CD14-positive monocyte (primary cell): ENCODE measurements at regions not wholly inside any gene's neighbourhood (a gene's known extent, or its start where the extent isn't known, plus 50 kb on each side); places are given as distances from the start of the nearest gene placed in this dataset.

ENCODE experiments used
- DNase-seq, 3 donors: peaks; one replicate each; pipeline ENCODE4 v3.0.0-alpha.2; 2011 to 2022
- H2AFZ ChIP-seq: 2 replicates; pipeline ENCODE4 v1.6.0; 2012; ENCODE audit warnings: mild to moderate bottlenecking, low read depth, low read length, inconsistent platforms; ENCODE audit not compliant: insufficient read depth, poor library complexity, severe bottlenecking
- H3K27ac ChIP-seq, 2 donors: 1 replicate in 1 of 2; 2 replicates in 1 of 2; pipeline ENCODE4 v1.5.1; 2012 to 2013; ENCODE audit warnings: low read length in 2 of 2, control low read depth in 1 of 2, inconsistent platforms in 1 of 2, low read depth in 1 of 2, mild to moderate bottlenecking in 1 of 2
- H3K27me3 ChIP-seq, 2 donors: one replicate each; pipeline versions ENCODE4 v1.6.0 to v1.6.1; 2011 to 2013; ENCODE audit warnings: low read length in 2 of 2; ENCODE audit not compliant: control insufficient read depth in 2 of 2, insufficient read depth in 2 of 2
- H3K36me3 ChIP-seq, 2 donors: replicated peaks in 1 of 2; 1 replicate in 1 of 2; 2 replicates in 1 of 2; pipeline versions ENCODE4 v1.5.1 to v1.6.1; 2012 to 2013; ENCODE audit warnings: low read length in 2 of 2, control low read depth in 1 of 2, inconsistent platforms in 1 of 2, mild to moderate bottlenecking in 1 of 2; ENCODE audit not compliant: insufficient read depth in 2 of 2, control insufficient read depth in 1 of 2
- H3K4me1 ChIP-seq, 2 donors: 1 replicate in 1 of 2; 2 replicates in 1 of 2; pipeline versions ENCODE4 v1.5.1 to v1.6.1; 2012 to 2013; ENCODE audit warnings: low read length in 2 of 2, control low read depth in 1 of 2, inconsistent platforms in 1 of 2, mild to moderate bottlenecking in 1 of 2, moderate library complexity in 1 of 2; ENCODE audit not compliant: insufficient read depth in 2 of 2, control insufficient read depth in 1 of 2
- H3K4me2 ChIP-seq: replicated peaks from 2 replicates; pipeline ENCODE3; 2012; ENCODE audit warnings: low read length, moderate library complexity, mild to moderate bottlenecking; ENCODE audit not compliant: poor library complexity, severe bottlenecking; ENCODE audit errors: extremely low read depth
- H3K4me3 ChIP-seq, 3 experiments: fragments of 200-600 bp in 1 of 3; sonication (generic) in 1 of 3; replicated peaks in 1 of 3; 1 replicate in 2 of 3; 2 replicates in 1 of 3; pipeline ENCODE4 v1.5.1; 2011 to 2013; ENCODE audit warnings: low read length in 3 of 3, mild to moderate bottlenecking in 3 of 3, control low read depth in 2 of 3, low read depth in 2 of 3, inconsistent platforms in 1 of 3, moderate library complexity in 1 of 3
- H3K79me2 ChIP-seq: 2 replicates; pipeline ENCODE4 v1.6.0; 2012; ENCODE audit warnings: mild to moderate bottlenecking, control low read depth, inconsistent platforms, low read length, moderate library complexity; ENCODE audit not compliant: insufficient read depth
- H3K9ac ChIP-seq: 2 replicates; pipeline ENCODE4 v1.6.0; 2017; ENCODE audit warnings: low read length, mild to moderate bottlenecking; ENCODE audit not compliant: insufficient read depth, poor library complexity, severe bottlenecking
- H3K9me3 ChIP-seq, 2 donors: replicated peaks in 1 of 2; 1 replicate in 1 of 2; 2 replicates in 1 of 2; pipeline versions ENCODE4 v1.5.1 to v1.6.1; 2012 to 2013; ENCODE audit warnings: low read length in 2 of 2, control low read depth in 1 of 2; ENCODE audit not compliant: control insufficient read depth in 1 of 2, insufficient read depth in 1 of 2
- H4K20me1 ChIP-seq: 2 replicates; pipeline ENCODE4 v1.6.0; 2012; ENCODE audit warnings: mild to moderate bottlenecking, low read length, control low read depth, moderate library complexity; ENCODE audit not compliant: insufficient read depth
- H3K27ac Mint-ChIP-seq, 7 donors: one replicate each; pipeline ENCODE4 v1.8.0; 2020; ENCODE audit warnings: mild to moderate bottlenecking in 7 of 7, mixed read lengths in 7 of 7, moderate library complexity in 6 of 7, inconsistent platforms in 2 of 7
- H3K27me3 Mint-ChIP-seq, 3 donors: one replicate each; pipeline ENCODE4 v1.8.0; 2021 to 2022; ENCODE audit warnings: low read depth in 3 of 3, mild to moderate bottlenecking in 3 of 3, mixed read lengths in 3 of 3, moderate library complexity in 3 of 3, inconsistent platforms in 1 of 3
- H3K36me3 Mint-ChIP-seq, 2 donors: one replicate each; pipeline ENCODE4 v1.8.0; 2020; ENCODE audit warnings: mixed read lengths in 2 of 2, inconsistent platforms in 1 of 2, mild to moderate bottlenecking in 1 of 2
- H3K4me1 Mint-ChIP-seq: one replicate; pipeline ENCODE4 v1.8.0; 2020; ENCODE audit warnings: mild to moderate bottlenecking, mixed read lengths
- H3K4me3 Mint-ChIP-seq, 2 donors: one replicate each; pipeline ENCODE4 v1.8.0; 2020; ENCODE audit warnings: mild to moderate bottlenecking in 2 of 2, mixed read lengths in 2 of 2, moderate library complexity in 1 of 2
- H3K9me3 Mint-ChIP-seq, 7 donors: one replicate each; pipeline ENCODE4 v1.8.0; 2020 to 2022; ENCODE audit warnings: mixed read lengths in 7 of 7, mild to moderate bottlenecking in 6 of 7, moderate library complexity in 6 of 7, inconsistent platforms in 2 of 7
- CTCF ChIP-seq: fragments of 200-600 bp; IDR thresholded peaks from one replicate; pipeline ENCODE4 v1.8.0; 2022; ENCODE audit warnings: antibody characterized with exemption, mild to moderate bottlenecking
- WGBS: methylation state at CpG from one replicate; pipeline ENCODE4 v1.1.5; 2013; ENCODE audit warnings: missing lambda C conversion rate; ENCODE audit not compliant: insufficient coverage; 5-methylcytosine and 5-hydroxymethylcytosine counted together
- intact Hi-C, 2 donors: fragments of 100-400 bp; cut with micrococcal nuclease; formaldehyde crosslinking; loops; one replicate each; pipeline versions ENCODE4 v1.15.0 to v1.15.1; 2023

DNA sequence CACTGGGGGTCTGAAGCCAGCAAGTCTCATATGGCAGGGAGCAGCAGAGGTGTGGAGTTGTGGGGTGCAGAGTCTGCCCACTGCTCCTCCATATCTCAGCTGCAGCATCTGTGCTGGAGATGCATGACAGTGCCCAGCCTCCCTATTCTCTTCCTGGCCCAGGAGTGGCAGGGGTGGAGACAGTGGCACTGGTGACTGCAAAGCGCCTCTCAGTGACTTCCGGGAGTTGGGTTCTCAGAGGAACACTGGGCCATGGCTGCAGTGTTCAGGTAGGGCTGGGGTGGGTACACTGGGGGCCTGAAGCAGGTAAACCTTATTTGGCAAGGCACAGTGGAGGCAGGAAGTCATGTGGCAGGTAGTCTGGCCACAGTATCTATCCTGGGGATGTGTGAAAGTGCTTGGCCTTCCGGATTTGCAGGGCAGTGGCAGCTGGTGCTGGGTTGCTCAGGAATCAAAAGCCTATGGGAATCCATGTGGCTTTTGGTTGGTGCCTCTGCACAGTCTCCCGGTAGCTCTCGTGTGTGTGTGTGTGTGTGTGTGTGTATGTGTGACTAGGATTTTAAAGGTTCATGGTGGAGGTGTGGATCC lies 60.3 kb upstream of the THUMPD2 start:
- no peak overlapping the region for H3K27ac Mint-ChIP-seq
- 94% methylated on average over 3 of the region's 5 CpGs for WGBS

DNA sequence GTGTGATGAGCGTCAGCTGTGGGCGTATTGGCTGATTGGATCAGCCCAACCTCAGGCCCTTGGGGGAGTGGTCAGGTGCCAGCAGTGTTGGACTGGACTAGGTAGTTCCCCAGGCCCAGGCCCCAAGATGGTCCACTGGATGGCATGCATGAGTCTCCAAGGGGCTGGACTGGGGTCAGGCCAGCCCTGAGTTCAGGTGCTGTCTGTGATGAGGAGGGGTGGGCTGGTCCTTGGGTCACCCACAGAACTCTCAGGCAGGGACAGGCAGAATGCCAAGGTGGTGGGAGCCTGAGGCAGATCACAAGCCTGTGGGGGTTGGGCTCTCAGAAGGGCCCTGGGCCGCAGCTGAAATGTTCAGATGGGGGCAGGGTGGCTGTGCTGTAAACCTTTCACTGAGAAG lies 59.5 kb upstream of the THUMPD2 start:
- Histone ChIP-seq H3K4me3 (no peak overlapping the region), H3K27me3 (no peaks in the 10 kb centered on the region), H3K4me1 (no peaks in the 10 kb centered on the region), H3K9me3 (peaks cover 12 to 23% of the 10 kb centered on the region in 2 donors), H3K79me2 (no peaks in the 10 kb centered on the region), H3K27ac (no peak overlapping the region), H3K36me3 (no peaks in the 10 kb centered on the region), H4K20me1 (no peaks in the 10 kb centered on the region), H3K9ac (no peak overlapping the region), H3K4me2 (no peak overlapping the region), H2AFZ (no peak overlapping the region)
- Mint-ChIP-seq H3K9me3 (peaks cover 6 to 22% (median 17%) of the 10 kb centered on the region in 7 donors), H3K27me3 (peaks cover 0 to 3% (median 0%) of the 10 kb centered on the region in 3 donors), H3K4me1 (no peaks in the 10 kb centered on the region), H3K36me3 (no peaks in the 10 kb centered on the region), H3K4me3 (no peak overlapping the region), H3K27ac (no peak overlapping the region)
- no peak for DNase-seq
- intact Hi-C loops: no loop called here
- no peak for TF ChIP-seq CTCF
- 100% methylated on average over 2 of the region's 3 CpGs for WGBS

More for the DNA sequence above, 60.3 kb upstream of the THUMPD2 start:
- Mint-ChIP-seq H3K27me3 (peaks cover 0 to 3% (median 0%) of the 10 kb centered on the region in 3 donors), H3K36me3 (no peaks in the 10 kb centered on the region), H3K4me1 (no peaks in the 10 kb centered on the region), H3K9me3 (peaks cover 6 to 22% (median 17%) of the 10 kb centered on the region in 7 donors), H3K4me3 (no peak overlapping the region)
- Histone ChIP-seq H4K20me1 (no peaks in the 10 kb centered on the region), H3K4me3 (no peak overlapping the region), H3K79me2 (no peaks in the 10 kb centered on the region), H3K9ac (no peak overlapping the region), H3K9me3 (peaks cover 12 to 23% of the 10 kb centered on the region in 2 donors), H3K36me3 (no peaks in the 10 kb centered on the region), H3K4me1 (no peaks in the 10 kb centered on the region), H2AFZ (no peak overlapping the region), H3K27ac (no peak overlapping the region), H3K27me3 (no peaks in the 10 kb centered on the region), H3K4me2 (no peak overlapping the region)
- TF ChIP-seq CTCF: no peak
- intact Hi-C loops: no loop called here
- no peak for DNase-seq
